Stimulated activated CD4-positive, alpha-beta T cell treated with anti-CD3 and anti-CD28 coated beads, Interleukin-1b, Interleukin-23, amount 100 ng/mL, for 1 hour (primary cell): ENCODE measurements at regions not wholly inside any gene's neighbourhood (a gene's known extent, or its start where the extent isn't known, plus 50 kb on each side); places are given as distances from the start of the nearest gene placed in this dataset.
"Not testable (repeated sequence)": the region's sequence is repeated elsewhere in the genome, so short reads cannot be mapped to it uniquely, and the experiment has no call there.

Source experiments
- DNase-seq, 2 donors: peaks; one replicate each; pipeline ENCODE4 v3.0.0-alpha.2; 2020; ENCODE audit warnings: low read depth in 2 of 2

GRCh38 chr1:242629396-242629795 lies 104.9 kb upstream of the PLD5 start:
- no peak for DNase-seq

GRCh38 chr1:242623756-242624155 lies 99.3 kb upstream of the PLD5 start:
- no peak for DNase-seq

- no peak for DNase-seq
These were observed 98.6 kb upstream of the PLD5 start for GRCh38 chr1:242623119-242623518.

GRCh38 chr1:242613266-242613815 lies 88.8 kb upstream of the PLD5 start:
- no peak for DNase-seq

GRCh38 chr1:242610209-242610608 lies 85.7 kb upstream of the PLD5 start:
- DNase-seq: no peak

DNA sequence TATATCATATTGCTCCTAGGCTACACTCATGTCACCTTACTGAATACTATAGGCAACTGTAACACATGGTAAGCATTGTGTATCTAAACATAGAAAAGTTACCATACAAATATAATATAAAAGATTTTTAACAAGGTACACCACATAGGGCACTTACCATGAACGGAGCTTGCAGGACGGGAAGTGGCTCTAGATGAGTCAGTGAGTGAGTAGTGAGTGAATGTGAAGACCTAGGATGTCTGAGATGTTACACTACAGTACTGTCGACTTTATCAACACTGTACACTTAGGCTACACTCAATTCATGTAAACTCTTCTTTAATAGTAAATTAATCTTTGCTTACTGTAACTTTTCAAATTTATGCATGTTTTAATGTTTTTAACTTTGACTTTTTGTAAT lies 81.0 kb upstream of the PLD5 start:
- DNase-seq: no peak

DNA sequence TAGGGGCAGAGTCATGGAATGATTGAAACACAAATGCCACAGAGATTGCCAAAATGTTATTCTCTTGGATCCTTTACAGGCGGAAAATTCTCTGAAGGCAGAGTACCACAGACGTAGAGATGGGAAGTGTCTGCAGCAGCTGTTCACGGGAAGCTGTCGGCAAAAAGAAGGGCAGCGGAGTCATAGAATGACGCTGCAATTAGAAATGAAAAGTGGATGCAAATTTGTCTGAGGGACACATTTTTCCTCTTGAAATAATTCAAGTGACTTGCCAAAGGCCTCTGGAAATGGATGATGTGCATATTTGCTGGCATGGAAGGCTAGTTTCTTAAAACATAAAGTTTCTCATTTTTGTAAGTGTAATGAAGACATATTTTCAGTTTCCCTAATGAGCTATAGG lies 77.5 kb upstream of the PLD5 start:
- no peak for DNase-seq

- DNase-seq: not testable (repeated sequence)
These were observed 69.3 kb upstream of the PLD5 start for GRCh38 chr1:242593756-242594155.

DNA sequence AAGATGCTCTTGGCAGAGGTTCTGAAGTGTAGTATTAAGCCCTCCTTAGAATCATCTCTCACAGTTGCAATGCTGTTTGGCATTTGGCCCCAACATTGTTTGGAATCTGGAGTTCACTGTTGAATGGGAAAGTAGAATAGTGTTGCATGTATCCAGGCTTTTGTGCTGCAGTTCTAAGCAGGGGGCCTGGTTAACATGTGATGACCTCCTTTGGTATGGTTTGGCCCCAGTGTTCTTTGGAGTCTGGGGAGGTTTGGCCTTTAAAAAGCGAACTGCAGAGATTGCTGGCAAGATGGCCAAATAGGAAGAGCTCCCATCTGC lies 61.8 kb upstream of the PLD5 start:
- DNase-seq: no peak

DNA sequence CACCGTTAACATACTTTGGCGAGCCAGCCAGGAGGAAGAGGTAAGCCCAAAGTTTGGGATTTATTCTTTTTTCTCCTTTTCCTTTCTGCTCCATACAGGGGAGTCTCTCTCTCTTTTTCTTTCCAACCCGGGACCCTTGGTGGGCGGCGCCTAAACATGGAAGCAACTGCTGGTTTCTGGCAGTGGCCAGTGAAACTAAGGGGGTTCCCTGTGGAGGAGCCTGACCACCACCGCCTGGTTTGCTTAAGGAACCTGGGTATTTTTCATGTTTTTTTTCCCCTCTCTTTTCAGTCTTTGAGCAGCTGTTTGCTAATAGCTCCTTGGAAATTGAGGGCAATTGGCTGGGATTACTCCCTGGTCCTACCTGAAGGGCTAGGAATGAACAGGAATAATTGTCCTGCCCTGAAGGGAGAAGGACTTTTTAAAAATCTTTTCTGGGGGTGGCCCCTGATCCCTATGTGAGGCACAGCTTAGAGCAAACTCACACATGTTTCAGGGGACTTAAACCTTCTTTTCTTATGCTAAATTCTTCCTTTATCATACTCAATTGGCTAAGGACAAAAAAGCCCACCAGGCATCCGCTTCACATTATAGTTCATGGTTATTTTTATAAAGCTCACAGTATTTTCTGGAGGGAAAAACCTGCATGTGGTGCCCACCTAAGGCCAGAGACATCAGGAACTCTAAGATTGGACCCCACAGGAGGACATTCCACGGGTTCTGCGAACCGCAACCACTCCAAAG lies 61.3 kb upstream of the PLD5 start:
- no peak for DNase-seq

GRCh38 chr1:242582669-242583068 lies 58.2 kb upstream of the PLD5 start:
- no peak for DNase-seq

- DNase-seq: no peak
These were observed 55.2 kb upstream of the PLD5 start for GRCh38 chr1:242579528-242580235.
